Mononuclear cell (primary cell): ENCODE measurements at regions not wholly inside any gene's neighbourhood (a gene's known extent, or its start where the extent isn't known, plus 50 kb on each side); places are given as distances from the start of the nearest gene placed in this dataset.
"Not testable (repeated sequence)": the region's sequence is repeated elsewhere in the genome, so short reads cannot be mapped to it uniquely, and the experiment has no call there.

ENCODE experiments used
- H3K27me3 ChIP-seq: 2 replicates; pipeline ENCODE4 v1.6.0; 2011; ENCODE audit warnings: low read length, control low read depth; ENCODE audit not compliant: insufficient read depth
- H3K4me1 ChIP-seq: 2 replicates; pipeline ENCODE4 v1.5.1; 2011; ENCODE audit warnings: mild to moderate bottlenecking, low read length, control low read depth; ENCODE audit not compliant: insufficient read depth
- H3K4me3 ChIP-seq: 2 replicates; pipeline ENCODE4 v1.5.1; 2011; ENCODE audit warnings: mild to moderate bottlenecking, low read length, moderate library complexity
- H3K9me3 ChIP-seq: 2 replicates; pipeline ENCODE4 v1.5.1; 2011; ENCODE audit warnings: low read depth, mild to moderate bottlenecking, control low read depth, low read length

DNA sequence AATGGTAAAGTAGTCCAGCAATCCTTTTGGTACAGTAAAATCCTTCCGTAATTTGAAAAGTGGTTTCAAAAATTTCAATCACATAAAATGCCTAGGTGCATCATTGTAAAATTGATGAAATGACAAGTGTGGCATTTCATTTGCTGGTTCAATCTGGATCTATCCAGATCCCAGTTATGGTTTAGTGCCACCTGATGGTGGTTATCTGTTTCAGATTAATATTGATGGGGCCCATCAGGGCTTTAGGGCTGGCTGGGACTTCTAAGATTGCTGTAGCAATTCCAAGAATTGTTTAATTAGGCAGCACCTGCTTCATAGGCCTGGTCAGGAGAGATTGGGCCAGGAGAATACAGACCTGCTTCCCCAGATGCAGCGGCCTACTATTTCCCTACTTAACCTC, 55.5 kb upstream of the PIK3C3 start:
- H3K27me3 ChIP-seq = no peaks in the 10 kb centered on the region
- no peak overlapping the region for H3K4me3 ChIP-seq
- H3K4me1 ChIP-seq = no peaks in the 10 kb centered on the region
- H3K9me3 ChIP-seq = no peaks in the 10 kb centered on the region

DNA sequence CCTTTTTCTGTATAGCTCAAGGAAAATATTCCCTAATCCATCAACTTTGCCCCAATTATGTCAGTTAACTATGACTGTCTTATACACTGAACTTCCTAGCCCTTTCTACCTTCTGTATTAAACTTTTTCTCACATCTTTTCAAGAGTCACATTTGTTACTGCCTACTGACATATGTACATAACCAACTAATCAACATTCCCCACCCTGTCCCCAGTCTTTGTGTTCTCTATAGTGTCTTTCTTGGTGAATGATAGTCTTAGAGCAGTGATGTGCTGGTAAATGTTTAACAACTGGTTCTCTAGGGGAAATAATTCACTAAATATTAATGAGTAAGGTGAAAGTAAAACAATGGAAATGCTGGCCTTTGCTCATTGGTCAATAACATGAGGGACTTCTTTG, 61.6 kb upstream of the PIK3C3 start:
- Histone ChIP-seq H3K4me1 (no peaks in the 10 kb centered on the region), H3K9me3 (no peaks in the 10 kb centered on the region), H3K4me3 (no peak overlapping the region)

GRCh38 chr18:41887100-41887499, 67.9 kb upstream of the PIK3C3 start:
- Histone ChIP-seq H3K4me1 (no peaks in the 10 kb centered on the region), H3K4me3 (no peak overlapping the region), H3K9me3 (no peaks in the 10 kb centered on the region), H3K27me3 (no peaks in the 10 kb centered on the region)

More for the DNA sequence above, 61.6 kb upstream of the PIK3C3 start:
- no peaks in the 10 kb centered on the region for H3K27me3 ChIP-seq

DNA sequence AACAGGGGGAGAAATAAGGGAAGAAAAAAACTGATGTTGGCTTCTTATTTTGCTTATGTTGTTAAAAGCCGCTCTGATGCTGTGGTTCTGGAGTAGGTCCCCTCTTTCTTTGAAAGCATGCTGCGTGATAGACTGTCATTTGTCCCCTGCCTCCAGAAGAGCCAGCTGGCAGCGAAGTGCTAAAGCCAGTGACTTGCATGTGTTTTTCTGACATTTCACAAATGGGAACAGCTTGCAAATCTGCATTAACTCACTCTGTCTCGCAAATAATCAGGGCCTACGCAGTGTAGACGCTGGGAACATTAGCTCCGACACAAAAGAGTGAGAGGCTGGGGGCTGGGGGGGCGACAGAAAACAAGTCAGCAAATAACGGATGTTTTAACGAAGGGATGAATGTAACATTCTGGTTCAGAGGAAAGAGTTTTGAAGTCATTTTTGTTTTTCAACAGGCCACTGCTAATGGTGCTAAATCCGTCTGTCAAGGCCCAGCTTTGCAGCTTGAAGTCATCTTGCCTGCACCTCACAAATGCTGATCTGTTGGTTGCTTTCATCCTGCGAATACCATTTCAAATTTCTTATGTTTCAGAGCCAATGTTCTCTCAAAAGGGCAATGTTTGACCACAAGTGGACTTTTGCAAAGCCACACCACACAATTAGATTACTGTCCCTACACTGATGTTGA, 68.8 kb upstream of the PIK3C3 start:
- H3K27me3 ChIP-seq = no peaks in the 10 kb centered on the region
- no peaks in the 10 kb centered on the region for H3K4me1 ChIP-seq
- H3K9me3 ChIP-seq = no peaks in the 10 kb centered on the region
- H3K4me3 ChIP-seq = no peak overlapping the region

DNA sequence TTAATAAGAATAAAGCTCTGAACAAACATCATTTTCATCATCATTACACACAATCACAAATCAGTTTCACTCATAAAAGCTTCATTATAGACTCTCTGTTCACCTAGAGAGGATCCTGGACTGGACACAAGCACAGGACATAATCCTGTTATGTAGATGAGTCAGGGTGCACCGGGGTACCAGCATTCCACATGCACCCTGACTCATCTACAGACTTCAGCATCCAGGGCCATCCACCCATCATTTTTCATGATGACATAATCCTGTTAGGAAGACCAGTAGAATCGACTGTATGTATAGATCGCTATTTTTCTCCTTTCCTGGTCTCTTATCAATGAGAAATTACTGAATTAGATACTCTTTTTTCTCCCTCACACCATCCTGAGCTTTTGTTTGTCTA, 73.7 kb upstream of the PIK3C3 start:
- H3K4me1 ChIP-seq = no peaks in the 10 kb centered on the region
- no peak overlapping the region for H3K4me3 ChIP-seq
- no peaks in the 10 kb centered on the region for H3K27me3 ChIP-seq
- no peaks in the 10 kb centered on the region for H3K9me3 ChIP-seq

- H3K27me3 ChIP-seq = no peaks in the 10 kb centered on the region
- H3K4me3 ChIP-seq = no peak overlapping the region
- H3K4me1 ChIP-seq = no peaks in the 10 kb centered on the region
- H3K9me3 ChIP-seq = no peaks in the 10 kb centered on the region
Measured at GRCh38 chr18:41879256-41879655, 75.8 kb upstream of the PIK3C3 start.

GRCh38 chr18:41875094-41875780, 79.8 kb upstream of the PIK3C3 start:
- H3K27me3 ChIP-seq = no peaks in the 10 kb centered on the region
- H3K9me3 ChIP-seq = no peaks in the 10 kb centered on the region
- no peak overlapping the region for H3K4me3 ChIP-seq
- no peaks in the 10 kb centered on the region for H3K4me1 ChIP-seq

GRCh38 chr18:41873730-41874129, 81.3 kb upstream of the PIK3C3 start:
- no peaks in the 10 kb centered on the region for H3K9me3 ChIP-seq
- H3K4me1 ChIP-seq = no peaks in the 10 kb centered on the region
- no peak overlapping the region for H3K4me3 ChIP-seq
- H3K27me3 ChIP-seq = no peaks in the 10 kb centered on the region

GRCh38 chr18:41872206-41872605, 82.8 kb upstream of the PIK3C3 start:
- Histone ChIP-seq H3K9me3 (no peaks in the 10 kb centered on the region), H3K4me1 (no peaks in the 10 kb centered on the region), H3K4me3 (no peak overlapping the region), H3K27me3 (no peaks in the 10 kb centered on the region)

GRCh38 chr18:41871229-41872000, 83.6 kb upstream of the PIK3C3 start:
- H3K4me1 ChIP-seq = no peaks in the 10 kb centered on the region
- H3K4me3 ChIP-seq = no peak overlapping the region
- H3K9me3 ChIP-seq = no peaks in the 10 kb centered on the region
- no peaks in the 10 kb centered on the region for H3K27me3 ChIP-seq

DNA sequence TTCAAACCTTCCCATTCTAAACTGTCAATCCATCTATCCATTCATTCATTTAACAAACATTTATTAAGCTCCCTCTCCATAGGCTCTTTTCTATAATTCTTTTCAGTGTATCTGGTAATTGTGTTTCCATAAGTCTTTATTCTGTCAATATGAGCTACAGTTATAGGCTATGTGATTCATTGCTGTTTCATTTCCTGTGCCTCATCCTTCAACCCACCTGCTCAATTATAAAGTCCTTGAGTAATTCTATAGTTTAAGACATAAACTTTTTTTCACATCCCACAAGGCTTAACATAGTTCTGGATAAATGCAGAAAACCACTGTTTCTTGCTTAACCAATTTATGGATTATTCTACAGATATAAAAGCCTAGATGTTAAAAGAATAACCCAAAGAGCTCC, 84.2 kb upstream of the PIK3C3 start:
- Histone ChIP-seq H3K27me3 (no peaks in the 10 kb centered on the region), H3K4me3 (no peak overlapping the region), H3K4me1 (no peaks in the 10 kb centered on the region), H3K9me3 (no peaks in the 10 kb centered on the region)

GRCh38 chr18:41870191-41870590, 84.8 kb upstream of the PIK3C3 start:
- Histone ChIP-seq H3K4me3 (no peak overlapping the region), H3K9me3 (no peaks in the 10 kb centered on the region), H3K27me3 (no peaks in the 10 kb centered on the region), H3K4me1 (no peaks in the 10 kb centered on the region)

GRCh38 chr18:41865796-41866195, 89.2 kb upstream of the PIK3C3 start:
- H3K9me3 ChIP-seq, H3K27me3 ChIP-seq: not testable (repeated sequence)

DNA sequence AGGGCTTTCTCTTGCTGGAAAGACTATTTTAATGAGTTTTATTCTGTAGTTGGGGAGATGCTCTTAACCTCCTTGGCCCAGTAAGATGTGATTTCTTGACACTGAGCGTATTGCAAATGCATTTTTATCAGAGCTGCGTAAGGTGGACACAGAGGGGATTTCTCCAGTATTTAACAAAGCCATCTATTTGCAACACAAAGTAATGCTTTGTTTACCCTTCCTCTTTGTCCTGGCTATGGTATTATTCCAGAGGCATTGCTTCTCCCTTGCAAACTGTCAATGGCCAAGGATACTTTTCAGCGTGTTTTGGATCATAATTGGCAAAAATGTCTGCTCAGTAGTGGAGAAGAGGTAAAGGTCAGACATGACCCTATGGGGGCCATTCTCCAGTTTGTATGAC, 90.8 kb upstream of the PIK3C3 start:
- H3K9me3 ChIP-seq = no peaks in the 10 kb centered on the region
- no peaks in the 10 kb centered on the region for H3K4me1 ChIP-seq
- H3K4me3 ChIP-seq = no peak overlapping the region
- no peaks in the 10 kb centered on the region for H3K27me3 ChIP-seq

More at GRCh38 chr18:41865796-41866195, 89.2 kb upstream of the PIK3C3 start:
- H3K4me3 ChIP-seq, H3K4me1 ChIP-seq: not testable (repeated sequence)

- Histone ChIP-seq H3K4me1 (no peaks in the 10 kb centered on the region), H3K9me3 (no peaks in the 10 kb centered on the region), H3K4me3 (no peak overlapping the region), H3K27me3 (no peaks in the 10 kb centered on the region)
Measured at GRCh38 chr18:41862921-41863320, 92.1 kb upstream of the PIK3C3 start.
